HG02852 (cell line): ENCODE measurements at regions not wholly inside any gene's neighbourhood (a gene's known extent, or its start where the extent isn't known, plus 50 kb on each side); places are given as distances from the start of the nearest gene placed in this dataset.
"Not testable (repeated sequence)": the region's sequence is repeated elsewhere in the genome, so short reads cannot be mapped to it uniquely, and the experiment has no call there.

ENCODE experiments used
- ATAC-seq: cut with Tn5 transposase; IDR thresholded peaks from one replicate; pipeline ENCODE4 v1.9.1; 2021; ENCODE audit warnings: mild to moderate bottlenecking, moderate library complexity; ENCODE audit not compliant: unreplicated experiment

DNA sequence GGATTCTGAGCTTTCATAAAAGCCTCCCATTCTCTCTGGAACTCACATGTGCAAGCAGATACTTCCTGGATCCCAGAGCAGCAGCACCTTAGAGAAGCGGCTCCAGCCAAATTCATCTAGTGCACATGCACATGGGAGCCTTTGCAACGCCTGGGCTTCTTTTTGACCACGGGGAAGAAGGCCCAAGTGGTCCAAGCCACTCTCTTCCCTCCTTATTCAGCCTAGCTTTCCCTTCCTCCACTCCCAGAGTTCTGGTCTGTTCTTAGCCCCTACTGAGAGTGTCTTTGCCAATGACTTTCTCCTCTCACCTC lies 118.7 kb downstream of the ZNF365 start:
- ATAC-seq: no peak

DNA sequence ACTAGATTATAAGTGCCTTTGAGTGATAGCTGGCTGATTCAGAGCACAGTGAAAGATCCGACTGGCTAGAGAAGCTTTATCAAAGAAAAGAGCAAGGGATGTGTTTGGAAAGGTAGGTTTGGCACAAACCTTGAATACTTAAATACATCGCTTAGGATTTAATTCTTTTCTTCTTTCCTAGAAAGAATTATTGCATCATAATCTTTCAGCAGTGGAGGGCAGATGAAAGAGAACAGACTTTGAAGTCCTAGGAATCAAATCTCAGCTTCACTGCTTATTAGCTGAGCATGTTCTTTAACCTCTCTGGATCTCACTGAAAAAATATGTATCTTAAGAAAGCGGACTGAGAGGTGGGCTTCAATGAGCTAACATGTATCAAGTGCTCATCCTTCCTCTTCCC lies 122.8 kb downstream of the ZNF365 start:
- no peak for ATAC-seq

DNA sequence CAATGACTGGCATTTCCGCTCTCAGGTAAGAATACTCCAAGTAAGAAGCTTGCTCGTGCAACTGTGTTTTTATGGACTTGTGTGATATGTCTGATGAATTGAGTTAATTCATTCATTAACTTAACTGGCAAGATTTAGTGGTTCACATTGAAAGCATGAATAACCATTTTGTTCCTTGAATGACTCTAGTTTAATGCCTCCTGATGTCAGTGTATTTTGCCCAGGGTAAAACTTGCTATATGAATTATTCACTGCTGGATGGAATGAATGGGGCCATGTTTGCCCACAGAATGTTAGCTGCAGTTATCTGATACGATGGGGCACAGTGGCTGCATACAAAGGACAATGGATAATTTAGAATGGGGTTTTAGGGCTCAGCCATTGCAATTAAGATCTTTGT lies 124.1 kb downstream of the ZNF365 start:
- ATAC-seq: no peak

DNA sequence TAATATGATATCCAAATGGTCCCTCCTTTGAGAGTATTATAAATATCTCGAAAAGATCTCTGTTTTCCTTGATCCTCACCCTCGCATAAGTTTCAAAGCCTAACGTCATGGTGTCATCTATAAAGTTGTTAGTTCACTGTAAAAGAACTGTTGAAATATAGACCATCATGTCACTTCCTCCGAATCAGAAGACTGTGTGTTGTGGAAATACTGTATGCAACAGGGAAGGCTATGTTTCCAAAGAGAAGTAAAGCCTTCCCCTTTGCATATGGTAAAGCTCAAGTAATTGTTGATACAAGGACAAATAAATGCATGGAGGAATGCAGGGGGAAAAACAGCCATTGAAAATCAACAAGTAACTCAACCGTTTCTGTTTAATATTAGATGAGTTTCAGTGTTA lies 125.9 kb downstream of the ZNF365 start:
- not testable (repeated sequence) for ATAC-seq

DNA sequence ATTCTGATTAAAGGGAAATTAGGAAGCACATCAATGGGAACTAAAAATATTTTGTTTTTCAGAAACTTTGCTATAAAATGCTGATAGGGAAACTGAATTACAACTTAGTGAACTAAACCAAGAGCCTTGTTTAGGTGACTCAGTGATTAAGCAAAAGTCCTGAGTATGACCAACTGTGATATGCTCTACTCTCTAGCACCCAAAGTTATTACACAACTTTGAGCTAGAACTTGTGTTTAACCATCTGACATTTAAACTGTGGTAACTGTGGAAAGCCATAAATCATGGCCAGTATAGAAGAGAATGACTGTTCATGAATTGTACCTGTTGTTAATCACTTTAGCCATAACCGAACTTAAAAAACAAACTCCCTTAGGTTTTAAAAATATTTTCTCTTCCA lies 127.4 kb downstream of the ZNF365 start:
- ATAC-seq: no peak

DNA sequence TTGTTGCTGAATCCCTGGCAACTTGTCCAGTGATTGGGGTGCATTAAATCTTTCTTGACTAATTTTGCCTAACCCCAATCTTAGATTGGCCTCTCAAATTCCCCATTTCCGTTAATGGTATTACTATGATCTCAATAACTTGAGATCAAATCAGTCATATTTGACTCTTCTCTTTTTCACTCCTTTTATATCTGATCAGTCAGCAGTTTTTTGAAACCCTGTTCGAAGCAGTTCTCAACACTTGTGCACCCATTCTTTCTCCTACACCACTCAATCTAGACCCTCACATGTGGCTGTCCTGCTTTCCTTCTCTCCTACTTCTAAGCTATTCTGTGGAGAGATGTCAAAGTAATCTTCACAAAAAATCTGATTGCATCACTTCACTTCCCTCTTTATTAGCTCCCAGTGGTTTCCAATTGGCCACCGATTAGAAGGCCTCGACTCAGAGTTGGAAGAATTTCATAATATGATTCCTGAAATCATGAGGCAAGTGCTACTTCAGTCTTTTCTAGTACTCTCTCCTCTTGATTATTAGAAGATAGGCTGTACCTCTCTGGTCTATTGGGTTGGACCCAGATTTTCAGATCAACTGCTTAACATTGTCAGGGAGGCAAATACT lies 128.9 kb downstream of the ZNF365 start:
- ATAC-seq: no peak

DNA sequence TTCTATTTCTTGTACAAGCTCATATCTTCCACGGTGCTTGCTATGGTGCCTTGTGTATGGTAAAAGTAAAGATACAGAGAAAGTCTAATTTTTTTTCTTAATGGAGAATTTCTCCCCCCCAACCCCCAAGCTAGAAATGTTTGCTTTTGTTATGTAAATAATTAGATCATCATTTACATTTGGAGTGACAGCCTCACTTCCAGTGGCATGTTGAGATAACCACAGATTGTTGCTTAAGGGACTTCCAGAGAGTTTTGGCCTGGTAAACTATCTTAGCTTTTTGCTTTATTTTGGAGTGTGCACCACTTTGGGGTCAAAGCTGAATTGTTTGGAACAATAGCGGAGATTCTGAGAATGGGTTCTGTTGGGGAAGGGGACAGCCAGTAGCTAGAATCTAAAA lies 129.7 kb downstream of the ZNF365 start:
- no peak for ATAC-seq

DNA sequence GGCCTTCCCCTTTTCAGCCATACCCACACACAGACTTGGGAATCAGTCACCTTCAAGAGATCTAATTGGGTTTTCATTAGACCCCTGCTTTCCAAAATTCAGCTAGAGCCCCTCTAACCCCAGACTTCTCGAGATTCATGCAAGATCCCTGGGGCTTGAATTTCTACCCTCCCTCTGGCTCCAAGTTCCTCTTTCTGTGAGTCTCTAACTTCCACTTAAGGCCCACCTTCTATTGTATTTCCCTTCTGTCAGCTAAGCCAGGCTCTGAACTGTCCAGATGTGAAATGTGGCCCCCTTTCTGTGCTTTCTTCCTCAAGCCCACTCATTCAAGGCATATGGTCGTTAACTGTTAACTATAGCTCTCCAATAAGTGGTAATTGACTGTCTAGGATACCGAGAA lies 132.2 kb downstream of the ZNF365 start:
- no peak for ATAC-seq

DNA sequence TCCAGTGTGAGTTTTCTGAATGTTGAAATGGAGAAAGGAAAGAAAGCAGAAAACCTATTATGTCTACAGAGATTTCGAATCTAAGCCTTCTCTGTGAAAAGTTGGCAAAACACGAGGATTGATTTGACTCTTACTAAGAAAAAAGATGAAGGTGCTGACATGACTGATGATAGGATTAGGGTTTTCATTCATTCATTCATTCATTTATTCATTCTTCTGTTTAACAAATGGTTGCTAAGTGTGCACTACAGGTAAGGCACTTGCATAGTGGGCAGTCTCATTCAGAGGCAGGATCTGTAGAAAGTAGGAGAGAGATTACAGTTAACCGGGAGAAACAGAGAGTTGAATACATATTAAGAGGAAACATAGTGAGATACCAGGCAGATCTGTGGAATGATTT lies 137.1 kb downstream of the ZNF365 start:
- no peak for ATAC-seq

DNA sequence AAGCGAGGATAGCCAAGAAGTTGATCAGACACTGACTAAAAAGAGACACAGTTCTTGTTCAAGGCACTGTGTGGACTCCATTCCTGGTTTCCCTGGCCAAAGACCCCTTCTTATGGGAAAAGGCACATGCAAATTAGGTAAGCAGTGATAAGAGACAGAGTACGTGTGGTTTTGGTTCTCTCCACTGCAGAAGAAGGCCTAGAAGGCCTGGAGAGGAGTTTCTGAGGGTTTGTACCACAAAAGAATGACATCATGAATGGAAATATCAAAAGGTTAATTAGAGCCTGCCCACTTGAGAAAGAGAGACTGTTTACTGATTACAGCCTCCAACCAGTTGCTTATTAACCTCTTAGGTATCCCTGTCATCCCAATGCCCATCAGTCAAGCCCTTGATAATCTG lies 137.5 kb downstream of the ZNF365 start:
- no peak for ATAC-seq

DNA sequence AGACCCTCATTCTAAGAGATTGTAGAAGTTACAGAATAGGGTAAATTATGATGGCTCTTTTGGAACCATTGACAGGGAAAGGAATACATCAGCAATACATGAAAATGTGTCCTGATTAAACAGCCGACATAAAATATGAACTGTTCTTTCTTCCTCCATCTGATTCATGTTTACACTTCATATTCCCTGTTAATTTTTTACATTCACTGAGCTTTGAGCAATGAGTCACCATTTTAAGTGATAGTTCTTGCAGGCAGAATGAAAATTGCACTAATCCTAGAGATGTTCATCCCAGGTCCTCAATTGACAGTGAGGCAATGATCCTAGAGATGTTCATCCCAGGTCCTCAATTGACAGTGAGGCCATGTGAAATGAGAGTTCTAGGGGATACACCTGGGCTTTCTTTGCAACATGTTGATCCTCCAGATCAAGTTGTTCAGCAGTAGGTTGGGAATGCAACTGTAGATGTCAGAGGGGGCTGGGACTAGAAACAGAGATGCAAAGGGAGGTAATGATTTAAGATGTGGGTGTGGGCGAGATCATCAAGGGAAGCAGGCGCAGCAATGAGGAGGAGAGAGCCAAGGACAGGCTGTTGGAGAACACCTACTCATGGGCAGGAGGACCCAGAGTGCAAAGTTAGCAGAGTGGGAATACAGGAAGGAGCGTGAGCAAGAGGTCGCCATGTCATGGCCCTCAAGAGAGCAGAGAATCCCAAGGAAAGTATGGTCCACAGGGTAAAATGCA lies 138.7 kb downstream of the ZNF365 start:
- ATAC-seq: no peak

DNA sequence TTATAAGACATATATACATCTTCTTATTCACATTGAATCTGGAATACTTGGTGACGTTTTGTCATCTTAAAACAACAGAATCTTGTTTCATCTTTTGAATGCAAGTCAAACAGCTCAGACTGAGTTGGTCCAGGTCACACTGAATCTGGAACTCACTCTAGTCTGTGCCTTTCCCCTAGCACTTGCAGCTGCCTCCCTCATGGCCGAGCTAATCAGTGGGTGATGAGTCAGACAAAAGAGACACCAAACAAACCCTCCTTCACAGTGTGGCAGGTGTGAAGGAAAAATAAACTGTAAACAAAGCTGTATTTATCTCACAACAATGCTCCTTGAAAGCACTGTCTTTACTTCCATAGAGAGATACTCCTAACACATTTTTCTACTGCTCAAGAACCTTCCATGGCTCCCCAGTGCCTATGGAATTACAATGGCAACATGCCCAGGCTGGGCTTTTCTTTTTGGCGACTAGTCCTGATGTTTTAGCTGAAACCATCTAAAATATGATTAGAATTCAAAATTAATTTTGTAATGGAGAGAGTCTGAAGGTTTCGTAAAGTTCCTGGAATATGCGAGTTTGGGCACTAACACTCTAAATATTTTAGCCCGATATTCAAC lies 140.0 kb downstream of the ZNF365 start:
- ATAC-seq: no peak

DNA sequence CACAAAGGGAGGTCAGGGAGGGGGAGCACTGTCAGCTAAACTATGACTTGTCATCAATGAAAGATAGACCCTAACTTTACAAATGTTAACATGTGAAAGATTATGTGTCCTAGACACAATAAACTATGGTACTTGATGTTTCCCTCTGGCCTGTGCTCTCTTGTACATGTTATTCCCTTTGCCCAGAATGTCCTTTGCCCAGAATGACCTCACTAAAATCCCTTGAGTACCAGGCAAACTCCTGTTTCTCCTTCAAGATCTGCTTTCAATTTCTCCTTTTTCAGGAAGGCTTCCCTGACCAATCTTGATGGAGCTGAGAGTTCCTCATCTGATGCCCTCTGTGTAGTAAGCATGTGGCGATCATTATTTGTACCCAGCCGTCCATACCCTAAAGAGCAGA lies 143.1 kb downstream of the ZNF365 start:
- no peak for ATAC-seq

DNA sequence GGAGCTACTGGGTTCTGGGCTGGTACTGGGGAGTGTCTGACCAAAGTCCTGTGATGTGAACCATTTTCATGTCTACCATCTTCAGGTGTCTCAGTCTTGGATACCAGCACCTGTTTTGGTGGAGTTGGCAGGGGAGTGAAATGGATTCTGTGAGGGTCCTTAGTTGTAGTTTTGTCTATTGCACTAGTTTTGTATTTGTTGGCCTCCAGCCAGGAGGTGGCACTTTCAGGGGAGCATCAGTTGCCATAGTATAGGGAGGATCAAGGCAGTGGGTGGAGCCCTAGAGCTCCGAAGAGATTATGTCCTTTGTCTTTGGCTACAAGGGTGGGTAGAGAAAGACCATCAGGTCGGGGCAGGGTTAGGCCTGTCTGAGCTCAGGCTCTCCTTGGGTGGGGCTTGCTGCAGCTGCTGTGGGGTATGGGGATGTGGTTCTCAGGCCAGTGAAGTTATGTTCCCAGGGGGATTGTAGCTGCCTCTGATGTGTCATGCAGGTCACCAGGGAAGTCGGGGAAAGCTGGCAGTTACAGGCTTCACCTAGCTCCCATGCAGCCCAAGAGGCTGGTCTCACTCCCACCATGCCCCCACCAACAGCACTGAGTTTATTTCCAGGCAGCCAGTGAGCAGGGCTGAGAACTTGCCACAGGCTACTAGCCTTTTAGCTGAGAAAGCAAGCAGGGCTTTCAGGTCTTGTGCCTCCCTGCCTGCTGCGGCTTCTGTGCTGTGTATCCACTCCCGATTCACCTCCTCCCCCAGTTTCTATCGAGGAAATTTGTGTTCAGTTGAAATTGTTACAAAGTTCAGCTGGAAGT lies 153.1 kb downstream of the ZNF365 start:
- peak; percentile 33 for ATAC-seq

DNA sequence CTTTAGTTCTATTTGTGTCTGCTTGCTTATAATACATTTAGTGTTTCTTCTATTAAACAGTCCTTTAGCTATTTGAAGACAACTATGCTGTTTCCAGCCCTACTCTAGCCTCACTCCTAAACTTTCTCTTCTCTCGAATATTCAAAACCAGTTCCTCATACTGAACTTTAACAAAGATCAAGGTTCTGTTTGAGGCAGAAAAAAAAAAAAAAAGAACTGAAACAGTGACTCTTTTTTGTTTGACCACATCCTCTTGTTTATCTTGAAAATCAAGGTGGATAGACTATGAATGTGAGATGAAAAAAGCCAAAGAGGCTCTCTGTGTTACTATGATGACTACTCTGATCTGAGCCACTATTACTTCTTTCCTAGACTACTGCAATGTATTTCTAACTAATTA lies 154.3 kb downstream of the ZNF365 start:
- ATAC-seq: peak; percentile 97

DNA sequence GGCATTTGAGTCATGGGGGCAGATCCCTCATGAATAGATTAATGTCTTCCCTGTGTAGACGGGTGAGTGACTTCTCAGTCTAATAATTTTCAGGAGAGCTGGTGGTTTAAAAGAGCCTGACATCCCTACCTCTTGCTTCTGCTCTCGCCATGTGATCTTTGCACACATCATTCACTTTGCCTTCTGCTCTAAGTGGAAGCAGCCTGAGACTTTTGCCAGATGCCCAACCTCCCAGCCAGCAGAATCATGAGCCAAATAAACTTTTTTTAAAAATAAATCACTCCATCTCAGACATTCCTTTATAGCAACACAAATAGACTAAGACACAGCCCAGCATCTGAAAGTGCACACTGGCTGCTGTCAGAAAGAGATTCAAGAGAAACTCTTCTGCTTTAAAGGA lies 155.2 kb downstream of the ZNF365 start:
- ATAC-seq: no peak

DNA sequence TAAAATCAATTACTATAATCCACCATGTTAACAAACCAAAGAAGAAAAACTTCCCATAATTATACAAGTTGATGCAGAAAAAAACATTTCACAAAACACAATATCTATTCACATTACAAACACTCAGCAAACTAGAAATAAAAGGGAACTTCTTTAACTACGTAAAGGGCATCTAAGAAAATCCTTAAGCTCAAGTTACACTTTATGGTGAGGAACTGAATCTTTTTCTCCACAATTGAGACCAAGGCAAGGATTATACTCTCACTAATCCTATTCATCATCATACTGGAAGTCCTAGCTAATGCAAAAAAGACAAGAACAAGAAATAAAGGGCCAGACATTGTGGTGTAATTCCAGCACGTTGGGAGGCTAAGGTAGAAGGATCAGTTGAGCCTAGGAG lies 159.9 kb downstream of the ZNF365 start:
- ATAC-seq: no peak

DNA sequence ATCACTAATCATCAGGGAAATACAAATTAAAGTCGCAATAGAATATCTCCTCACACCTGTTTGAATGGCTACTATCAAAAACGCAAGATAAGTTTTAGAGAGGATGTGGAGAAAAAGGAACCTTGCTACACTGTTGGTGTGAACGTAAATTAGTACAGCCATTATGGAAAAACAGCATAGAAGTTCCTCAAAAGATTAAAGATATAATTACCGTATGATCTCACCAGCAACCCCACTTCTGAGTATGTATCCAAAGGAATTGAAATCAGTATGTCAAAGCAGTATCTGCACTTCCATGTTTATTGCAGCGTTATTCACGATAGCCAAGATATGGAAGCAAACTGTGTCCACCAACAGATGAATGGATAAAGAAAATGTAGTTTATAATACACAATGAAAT lies 164.4 kb downstream of the ZNF365 start:
- no peak for ATAC-seq

DNA sequence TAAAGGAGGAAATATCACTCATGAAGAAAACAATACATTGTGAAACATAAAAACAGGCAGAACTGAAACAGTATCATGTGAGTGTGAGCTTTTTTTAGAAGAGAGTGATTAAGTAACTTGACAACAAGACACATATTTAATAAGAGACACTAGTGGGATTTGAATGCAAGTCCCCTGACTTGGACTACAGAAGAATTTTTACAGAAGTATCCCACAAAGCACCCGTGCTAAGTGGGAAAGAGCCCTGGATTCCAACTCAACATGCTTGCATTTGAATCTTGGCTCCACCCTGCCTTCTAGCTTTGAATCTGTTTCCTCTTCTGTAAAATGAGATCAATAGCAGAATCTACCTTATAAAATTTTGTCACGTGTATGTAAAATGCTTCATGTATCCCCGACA lies 166.2 kb downstream of the ZNF365 start:
- no peak for ATAC-seq

DNA sequence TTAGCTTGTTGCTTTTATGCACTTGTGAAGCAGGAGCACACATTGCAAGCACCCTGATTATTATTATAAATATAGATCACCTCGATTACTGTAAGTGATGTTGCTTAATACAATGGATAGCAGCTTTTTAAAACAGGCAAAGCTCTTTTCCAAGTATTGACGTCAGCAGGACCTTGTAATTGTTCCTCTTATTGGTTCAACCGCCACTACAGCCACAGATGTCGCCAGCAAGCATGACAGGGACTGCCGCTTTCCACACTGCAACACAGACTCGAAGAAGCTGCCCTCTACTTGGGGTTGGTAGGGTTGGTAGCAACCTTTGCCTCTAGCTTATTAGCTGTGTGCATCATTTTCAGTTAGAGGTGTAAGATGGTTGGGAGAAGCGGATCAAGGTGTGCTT lies 167.6 kb downstream of the ZNF365 start:
- ATAC-seq: no peak

DNA sequence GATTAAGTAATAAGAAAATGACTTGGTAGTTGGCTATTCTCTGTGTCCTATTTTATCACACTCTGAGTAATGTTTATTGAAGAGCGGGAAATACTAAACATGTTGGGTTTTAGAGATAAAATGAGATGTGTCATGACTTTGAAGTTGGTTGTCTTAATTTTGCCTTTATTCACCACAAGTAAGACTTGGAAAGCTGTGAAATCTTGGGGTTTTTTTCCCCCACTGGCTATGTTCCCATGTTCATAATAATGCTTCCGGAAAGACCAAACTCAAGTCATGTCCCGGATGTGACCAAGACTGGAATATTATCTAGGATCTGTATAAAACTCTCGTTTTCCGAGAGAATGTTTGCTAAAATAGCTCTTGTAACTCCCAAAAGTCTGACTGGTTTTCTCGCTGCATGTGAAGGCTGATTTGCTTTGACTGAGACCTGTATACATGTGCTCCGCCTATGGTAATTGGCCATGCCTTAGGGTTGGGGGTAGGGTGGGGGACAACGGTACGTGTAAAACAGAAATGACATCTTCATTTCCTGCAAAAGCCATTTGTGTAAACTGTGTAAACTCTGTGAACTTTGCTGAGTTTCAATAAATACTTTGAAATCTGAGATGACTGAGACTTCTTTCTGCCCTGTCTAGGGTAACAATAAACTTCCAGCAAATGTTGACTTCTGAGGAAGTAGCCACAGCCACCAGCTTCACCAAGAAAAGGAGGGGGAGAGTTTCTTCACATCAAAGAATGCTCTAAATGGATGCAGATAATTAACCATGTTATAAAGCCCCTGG lies 169.6 kb downstream of the ZNF365 start:
- ATAC-seq: no peak
